HEK293 (cell line): ENCODE measurements at regions not wholly inside any gene's neighbourhood (a gene's known extent, or its start where the extent isn't known, plus 50 kb on each side); places are given as distances from the start of the nearest gene placed in this dataset.
A peak's percentile ranks its signal among the peaks of the same experiment; 100 is the strongest.

Experiments
- CTCF ChIA-PET: fragments of 350-600 bp; formaldehyde crosslinking; extraction: SDS; loops from one replicate; lab custom pipeline; 2021; ENCODE audit warnings: antibody characterized with exemption; lab: Yijun Ruan, JAX
- POLR2A ChIA-PET: fragments of 300-600 bp; formaldehyde crosslinking; extraction: SDS; loops from one replicate; lab custom pipeline; 2020; ENCODE audit warnings: antibody characterized with exemption, inconsistent platforms; lab: Yijun Ruan, JAX
- H3K27ac ChIP-seq: fragments of 200-500 bp; sonication (Bioruptor generic); 2 replicates; pipeline ENCODE4 v1.5.1; 2014; ENCODE audit warnings: low read depth, low read length, control low read depth, inconsistent platforms; ENCODE audit errors: extremely low read depth
- H3K36me3 ChIP-seq, 2 experiments: fragments of 200-500 bp in 1 of 2; sonication (Bioruptor generic) in 1 of 2; 1 replicate in 1 of 2; 2 replicates in 1 of 2; pipeline ENCODE4 v1.5.1; 2014 to 2017; ENCODE audit warnings: inconsistent platforms in 2 of 2, low read length in 2 of 2; ENCODE audit not compliant: control insufficient read depth in 2 of 2, insufficient read depth in 1 of 2
- H3K4me1 ChIP-seq: fragments of 200-500 bp; sonication (Bioruptor generic); 2 replicates; pipeline ENCODE4 v1.5.1; 2014; ENCODE audit warnings: mild to moderate bottlenecking, low read length, inconsistent platforms; ENCODE audit not compliant: control insufficient read depth, insufficient read depth
- H3K4me3 ChIP-seq: 2 replicates; pipeline ENCODE4 v1.5.1; 2011; ENCODE audit warnings: low read depth, mild to moderate bottlenecking, control low read depth, low read length, moderate library complexity
- H3K9me3 ChIP-seq: fragments of 200-500 bp; sonication (Bioruptor generic); 2 replicates; pipeline ENCODE4 v1.5.1; 2014; ENCODE audit warnings: low read depth, low read length, inconsistent platforms; ENCODE audit not compliant: control insufficient read depth, insufficient read depth
- ELK4 ChIP-seq: IDR thresholded peaks from 2 replicates; pipeline ENCODE4 v1.6.1; 2011; ENCODE audit warnings: mild to moderate bottlenecking, low read depth, low read length, borderline replicate concordance
- HOXC10 ChIP-seq: sonication (generic); formaldehyde crosslinking; IDR thresholded peaks from 2 replicates; pipeline ENCODE4 v1.8.1; 2023; ENCODE audit warnings: mild to moderate bottlenecking, missing genetic modification reagents
- KLF8 ChIP-seq: fragments of 450-650 bp; formaldehyde crosslinking; IDR thresholded peaks from 2 replicates; pipeline ENCODE4 v1.5.1; 2016; ENCODE audit warnings: missing biosample characterization, missing genetic modification characterization
- PRDM1 ChIP-seq: fragments of 450-650 bp; formaldehyde crosslinking; IDR thresholded peaks from 2 replicates; pipeline ENCODE4; 2016; ENCODE audit warnings: missing biosample characterization, missing genetic modification characterization
- TSHZ1 ChIP-seq: fragments of 450-650 bp; formaldehyde crosslinking; IDR thresholded peaks from 2 replicates; pipeline ENCODE4 v1.5.1; 2016; ENCODE audit warnings: missing biosample characterization, missing genetic modification characterization, borderline replicate concordance
- ZNF133 ChIP-seq: fragments of 450-650 bp; formaldehyde crosslinking; IDR thresholded peaks from 2 replicates; pipeline ENCODE4 v1.5.1; 2016; ENCODE audit warnings: missing biosample characterization, missing genetic modification characterization
- ZNF155 ChIP-seq: fragments of 450-650 bp; formaldehyde crosslinking; IDR thresholded peaks from 2 replicates; pipeline ENCODE4 v1.5.1; 2016; ENCODE audit warnings: missing biosample characterization, missing genetic modification characterization
- ZNF169 ChIP-seq: fragments of 450-650 bp; formaldehyde crosslinking; IDR thresholded peaks from 2 replicates; pipeline ENCODE4 v1.5.1; 2016; ENCODE audit warnings: missing biosample characterization, missing genetic modification characterization
- ZNF221 ChIP-seq: fragments of 450-650 bp; formaldehyde crosslinking; IDR thresholded peaks from 2 replicates; pipeline ENCODE4 v1.5.1; 2017; ENCODE audit warnings: missing biosample characterization, missing genetic modification characterization, borderline replicate concordance
- ZNF223 ChIP-seq: fragments of 450-650 bp; formaldehyde crosslinking; IDR thresholded peaks from 2 replicates; pipeline ENCODE4 v1.5.1; 2016; ENCODE audit warnings: missing biosample characterization, missing genetic modification characterization
- ZNF513 ChIP-seq: fragments of 450-650 bp; IDR thresholded peaks from 2 replicates; pipeline ENCODE4 v1.5.1; 2018; ENCODE audit warnings: missing biosample characterization, missing genetic modification characterization
- ZNF558 ChIP-seq: fragments of 450-650 bp; formaldehyde crosslinking; IDR thresholded peaks from 2 replicates; pipeline ENCODE4 v1.5.1; 2016; ENCODE audit warnings: missing biosample characterization, missing genetic modification characterization
- ZNF596 ChIP-seq: fragments of 450-650 bp; IDR thresholded peaks from 2 replicates; pipeline ENCODE4 v1.5.0; 2018; ENCODE audit warnings: missing biosample characterization, mild to moderate bottlenecking, missing genetic modification characterization, moderate library complexity
- ZNF600 ChIP-seq: fragments of 450-650 bp; formaldehyde crosslinking; IDR thresholded peaks from 2 replicates; pipeline ENCODE4 v1.5.1; 2016; ENCODE audit warnings: missing biosample characterization, missing genetic modification characterization
- ZNF639 ChIP-seq: fragments of 450-650 bp; formaldehyde crosslinking; IDR thresholded peaks from 2 replicates; pipeline ENCODE4 v1.5.1; 2016; ENCODE audit warnings: missing biosample characterization, missing genetic modification characterization
- ZNF792 ChIP-seq: fragments of 450-650 bp; formaldehyde crosslinking; IDR thresholded peaks from 2 replicates; pipeline ENCODE4 v1.5.1; 2016; ENCODE audit warnings: missing biosample characterization, missing genetic modification characterization
- ZNF843 ChIP-seq: fragments of 450-650 bp; formaldehyde crosslinking; IDR thresholded peaks from 2 replicates; pipeline ENCODE4 v1.5.1; 2016; ENCODE audit warnings: missing biosample characterization, missing genetic modification characterization
- TF ChIP-seq, protein P1 (sequence below): fragments of 450-650 bp; formaldehyde crosslinking; IDR thresholded peaks from 2 replicates; pipeline ENCODE4 v1.5.1; 2016; ENCODE audit warnings: missing biosample characterization, missing genetic modification characterization

DNA sequence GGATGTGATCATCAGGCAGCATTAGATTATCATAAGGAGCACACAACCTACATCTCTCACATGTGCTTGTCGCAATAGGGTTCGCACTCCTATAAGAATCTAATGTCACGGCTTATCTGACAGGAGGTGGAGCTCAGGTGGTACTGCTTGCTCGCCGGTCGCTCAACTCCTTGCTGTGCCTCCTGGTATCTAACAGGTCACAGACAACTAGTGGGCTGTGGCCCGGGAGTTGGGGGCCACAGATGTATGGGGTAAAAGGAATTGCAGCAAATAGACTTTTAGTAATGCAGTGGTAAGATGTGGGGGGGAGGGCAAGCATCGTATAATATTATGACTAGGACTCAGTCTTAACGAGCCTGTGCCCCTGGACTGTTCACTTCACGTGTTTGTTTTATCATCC, 624.8 kb downstream of the CENPC start:
- H3K9me3 ChIP-seq, result no peaks in the 10 kb centered on the region
- CTCF ChIA-PET, result no interaction called here
- TF ChIP-seq ELK4 (no peak), ZNF221 (tag by site-specific recombination) (no peak), ZNF169 (tag by site-specific recombination) (no peak), HOXC10 (CRISPR knock-in tag) (no peak), ZNF600 (no peak), TSHZ1 (tag by site-specific recombination) (no peak)
- H3K4me3 ChIP-seq, result no peak overlapping the region
- no peaks in the 10 kb centered on the region for H3K36me3 ChIP-seq
- no peak overlapping the region for H3K27ac ChIP-seq
- POLR2A ChIA-PET, result no interaction called here
- no peaks in the 10 kb centered on the region for H3K4me1 ChIP-seq

GRCh38 chr4:66911880-66912279, 633.4 kb downstream of the CENPC start:
- Histone ChIP-seq H3K4me3 (no peak overlapping the region), H3K36me3 (no peaks in the 10 kb centered on the region), H3K9me3 (no peaks in the 10 kb centered on the region), H3K4me1 (no peaks in the 10 kb centered on the region), H3K27ac (no peak overlapping the region)
- CTCF ChIA-PET, result no interaction called here
- POLR2A ChIA-PET, result no interaction called here
- no peak for TF ChIP-seq ZNF558 (tag by site-specific recombination)
- TF ChIP-seq, protein P1, sequence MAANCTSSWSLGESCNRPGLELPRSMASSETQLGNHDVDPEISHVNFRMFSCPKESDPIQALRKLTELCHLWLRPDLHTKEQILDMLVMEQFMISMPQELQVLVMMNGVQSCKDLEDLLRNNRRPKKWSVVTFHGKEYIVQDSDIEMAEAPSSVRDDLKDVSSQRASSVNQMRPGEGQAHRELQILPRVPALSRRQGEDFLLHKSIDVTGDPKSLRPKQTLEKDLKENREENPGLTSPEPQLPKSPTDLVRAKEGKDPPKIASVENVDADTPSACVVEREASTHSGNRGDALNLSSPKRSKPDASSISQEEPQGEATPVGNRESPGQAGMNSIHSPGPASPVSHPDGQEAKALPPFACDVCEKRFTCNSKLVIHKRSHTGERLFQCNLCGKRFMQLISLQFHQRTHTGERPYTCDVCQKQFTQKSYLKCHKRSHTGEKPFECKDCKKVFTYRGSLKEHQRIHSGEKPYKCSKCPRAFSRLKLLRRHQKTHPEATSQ (tag by site-specific recombination), result no peak
- no peak for TF ChIP-seq ZNF843 (tag by site-specific recombination)
- no peak for TF ChIP-seq ZNF155
- TF ChIP-seq ZNF133 (tag by site-specific recombination), result no peak

GRCh38 chr4:66906314-66906713, 639.0 kb downstream of the CENPC start:
- TF ChIP-seq PRDM1 (tag by site-specific recombination) (no peak), ZNF513 (tag by site-specific recombination) (no peak), ZNF792 (tag by site-specific recombination) (no peak), ZNF223 (tag by site-specific recombination) (no peak), ZNF639 (tag by site-specific recombination) (no peak), KLF8 (tag by site-specific recombination) (0 out of 2 replicates have a peak, but pooled peaks have one; percentile 26), ZNF596 (tag by site-specific recombination) (no peak)
- TF ChIP-seq, all 188 proteins: peak for 1
- Histone ChIP-seq H3K27ac (no peak overlapping the region), H3K4me1 (no peaks in the 10 kb centered on the region), H3K9me3 (no peaks in the 10 kb centered on the region), H3K36me3 (no peaks in the 10 kb centered on the region), H3K4me3 (no peak overlapping the region)
- ChIA-PET POLR2A (no interaction called here), CTCF (interaction anchor here (0.8 kb wide), 1 partner anchor 102 kb away, joined by 5 read pairs; no protein-coding TSS in a partner anchor)
